ENCODE measurements at regions not wholly inside any gene's neighbourhood (a gene's known extent, or its start where the extent isn't known, plus 50 kb on each side); places are given as distances from the start of the nearest gene placed in this dataset.

- TF ChIP-seq POLR2AphosphoS5 (IDR thresholded peaks at IDR 0.05), result no peak
- no peak for TF ChIP-seq POLR2A (IDR thresholded peaks at IDR 0.05; ENCODE audit: low read depth)
- no peak for TF ChIP-seq CTCF (IDR thresholded peaks at IDR 0.05)
- no peak for TF ChIP-seq EP300 (IDR thresholded peaks at IDR 0.05)
These were observed 137.3 kb downstream of the SLC30A10 start for GRCh38 chr1:219790834-219791615.

All from esophagus muscularis mucosa (tissue), 4 donors.